ENCODE measurements at regions not wholly inside any gene's neighbourhood (a gene's known extent, or its start where the extent isn't known, plus 50 kb on each side); places are given as distances from the start of the nearest gene placed in this dataset.
"Not testable (repeated sequence)": the region's sequence is repeated elsewhere in the genome, so short reads cannot be mapped to it uniquely, and the experiment has no call there.

DNA sequence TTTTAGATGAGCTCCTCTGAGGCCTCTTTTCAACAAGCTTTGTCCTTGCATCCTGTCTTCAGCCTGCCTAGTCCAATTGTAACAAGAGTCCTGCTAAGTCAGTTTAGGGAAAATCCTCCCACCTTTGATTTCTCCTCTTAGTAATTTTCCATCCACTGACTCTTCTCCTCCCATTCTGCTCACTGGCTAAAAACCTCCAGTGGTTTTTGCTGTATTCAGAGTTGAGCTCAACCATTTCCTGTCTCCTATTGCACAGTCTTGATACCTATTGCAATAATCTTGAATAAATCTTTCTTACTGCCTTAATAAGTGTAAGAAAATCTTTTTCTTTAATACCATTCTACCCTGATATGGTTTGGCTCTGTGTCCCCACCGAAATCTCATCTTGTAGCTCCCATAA lies 117.8 kb upstream of the ENPP6 start:
- peaks cover 0 to 2% (median 0%) of the 10 kb centered on the region in 3 donors for H3K9me3 ChIP-seq (ENCODE audit: control insufficient read depth in 3 of 3, low read length in 3 of 3)
- H3K9ac ChIP-seq (ENCODE audit: low read depth in 1 of 3, low read length in 3 of 3) = no peak overlapping the region
- H3K27me3 ChIP-seq (ENCODE audit: control insufficient read depth in 3 of 3, insufficient read depth in 3 of 3, low read length in 3 of 3) = no peaks in the 10 kb centered on the region

DNA sequence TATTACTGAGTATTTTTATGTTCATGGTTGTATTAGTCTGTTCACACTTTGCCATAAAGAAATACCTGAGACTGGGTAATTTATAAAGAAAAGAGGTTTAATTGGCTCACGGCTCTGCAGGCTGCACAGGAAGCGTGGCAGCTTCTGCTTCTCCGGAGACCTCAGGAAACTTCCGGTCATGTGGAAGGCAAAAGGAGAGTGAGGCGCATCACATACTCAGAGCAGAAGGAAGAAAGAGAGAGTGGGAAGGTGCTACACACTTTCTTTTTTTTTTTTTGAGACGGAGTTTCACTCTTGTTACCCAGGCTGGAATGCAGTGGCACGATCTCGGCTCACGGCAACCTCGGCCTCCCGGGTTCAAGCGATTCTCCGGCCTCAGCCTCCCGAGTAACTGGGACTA lies 115.8 kb upstream of the ENPP6 start:
- H3K9ac ChIP-seq (ENCODE audit: low read depth in 1 of 3, low read length in 3 of 3); H3K4me1 ChIP-seq (ENCODE audit: control insufficient read depth in 3 of 3, insufficient read depth in 3 of 3, low read length in 3 of 3); H3K27me3 ChIP-seq (ENCODE audit: control insufficient read depth in 3 of 3, insufficient read depth in 3 of 3, low read length in 3 of 3); H3K27ac ChIP-seq (ENCODE audit: low read depth, low read length); H3K9me3 ChIP-seq (ENCODE audit: control insufficient read depth in 3 of 3, low read length in 3 of 3); H3K4me3 ChIP-seq (ENCODE audit: low read length in 3 of 3); H3K36me3 ChIP-seq (ENCODE audit: control insufficient read depth in 3 of 3, insufficient read depth in 3 of 3, low read length in 3 of 3): not testable (repeated sequence)

More for the DNA sequence above, 117.8 kb upstream of the ENPP6 start:
- peaks cover 7 to 9% (median 8%) of the 10 kb centered on the region in 3 donors for H3K4me1 ChIP-seq (ENCODE audit: control insufficient read depth in 3 of 3, insufficient read depth in 3 of 3, low read length in 3 of 3)
- H3K36me3 ChIP-seq (ENCODE audit: control insufficient read depth in 3 of 3, insufficient read depth in 3 of 3, low read length in 3 of 3) = no peaks in the 10 kb centered on the region
- H3K4me3 ChIP-seq (ENCODE audit: low read length in 3 of 3) = no peak overlapping the region
- no peak overlapping the region for H3K27ac ChIP-seq (ENCODE audit: low read depth, low read length)

DNA sequence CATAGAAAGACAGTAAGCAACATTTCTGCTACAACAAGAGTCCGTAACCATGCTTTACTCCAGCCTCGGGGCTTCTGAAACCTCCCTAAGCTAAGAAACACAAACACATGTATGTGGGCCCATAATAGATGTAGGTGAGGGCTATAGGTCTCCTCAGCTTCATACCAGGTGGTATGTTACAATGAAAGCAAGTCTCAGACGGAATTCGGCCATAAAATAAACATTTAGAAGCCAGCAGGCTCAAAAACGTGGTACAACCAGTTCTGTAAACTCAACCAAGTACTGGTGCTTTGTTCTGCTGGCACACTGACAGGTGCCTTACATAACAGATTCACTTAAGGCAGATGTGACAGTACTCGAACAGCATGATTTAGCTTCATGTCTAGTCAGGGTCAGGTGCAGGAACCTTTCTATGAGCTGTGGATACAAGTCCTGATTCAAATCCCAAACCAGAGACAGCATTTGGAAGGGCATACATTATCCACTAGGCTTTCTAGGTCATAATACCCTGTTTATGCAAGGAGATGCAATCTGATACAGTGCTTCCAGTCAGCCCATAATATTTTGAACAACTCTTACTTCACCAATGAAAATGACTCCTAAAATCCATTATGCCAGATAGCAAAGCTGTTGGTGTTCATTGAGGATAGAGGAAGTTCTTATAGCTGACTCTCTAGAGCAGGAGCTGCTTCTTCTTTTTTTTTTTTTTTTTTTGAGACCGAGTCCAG lies 113.8 kb upstream of the ENPP6 start:
- Histone ChIP-seq H3K9ac (ENCODE audit: low read depth in 1 of 3, low read length in 3 of 3) (peak overlapping the region in 1 of 3 donors; percentile 21), H3K27me3 (ENCODE audit: control insufficient read depth in 3 of 3, insufficient read depth in 3 of 3, low read length in 3 of 3) (no peaks in the 10 kb centered on the region), H3K36me3 (ENCODE audit: control insufficient read depth in 3 of 3, insufficient read depth in 3 of 3, low read length in 3 of 3) (no peaks in the 10 kb centered on the region), H3K4me3 (ENCODE audit: low read length in 3 of 3) (peak overlapping the region in 1 of 3 donors; percentile 22), H3K9me3 (ENCODE audit: control insufficient read depth in 3 of 3, low read length in 3 of 3) (no peaks in the 10 kb centered on the region), H3K27ac (ENCODE audit: low read depth, low read length) (peak overlapping the region; percentile 70), H3K4me1 (ENCODE audit: control insufficient read depth in 3 of 3, insufficient read depth in 3 of 3, low read length in 3 of 3) (peaks cover 7 to 9% (median 8%) of the 10 kb centered on the region in 3 donors)

GRCh38 chr4:184330517-184331094 lies 112.9 kb upstream of the ENPP6 start:
- H3K27ac ChIP-seq (ENCODE audit: low read depth, low read length) = peak overlapping the region; percentile 70
- H3K27me3 ChIP-seq (ENCODE audit: control insufficient read depth in 3 of 3, insufficient read depth in 3 of 3, low read length in 3 of 3); H3K4me1 ChIP-seq (ENCODE audit: control insufficient read depth in 3 of 3, insufficient read depth in 3 of 3, low read length in 3 of 3); H3K9ac ChIP-seq (ENCODE audit: low read depth in 1 of 3, low read length in 3 of 3); H3K9me3 ChIP-seq (ENCODE audit: control insufficient read depth in 3 of 3, low read length in 3 of 3); H3K36me3 ChIP-seq (ENCODE audit: control insufficient read depth in 3 of 3, insufficient read depth in 3 of 3, low read length in 3 of 3); H3K4me3 ChIP-seq (ENCODE audit: low read length in 3 of 3): not testable (repeated sequence)

GRCh38 chr4:184329659-184330400 lies 112.2 kb upstream of the ENPP6 start:
- peaks cover 7 to 9% (median 8%) of the 10 kb centered on the region in 3 donors for H3K4me1 ChIP-seq (ENCODE audit: control insufficient read depth in 3 of 3, insufficient read depth in 3 of 3, low read length in 3 of 3)
- H3K27me3 ChIP-seq (ENCODE audit: control insufficient read depth in 3 of 3, insufficient read depth in 3 of 3, low read length in 3 of 3) = no peaks in the 10 kb centered on the region
- H3K9me3 ChIP-seq (ENCODE audit: control insufficient read depth in 3 of 3, low read length in 3 of 3) = no peaks in the 10 kb centered on the region
- no peak overlapping the region for H3K9ac ChIP-seq (ENCODE audit: low read depth in 1 of 3, low read length in 3 of 3)
- H3K4me3 ChIP-seq (ENCODE audit: low read length in 3 of 3) = no peak overlapping the region
- no peaks in the 10 kb centered on the region for H3K36me3 ChIP-seq (ENCODE audit: control insufficient read depth in 3 of 3, insufficient read depth in 3 of 3, low read length in 3 of 3)
- no peak overlapping the region for H3K27ac ChIP-seq (ENCODE audit: low read depth, low read length)

GRCh38 chr4:184329235-184329634 lies 111.6 kb upstream of the ENPP6 start:
- no peak overlapping the region for H3K27ac ChIP-seq (ENCODE audit: low read depth, low read length)
- no peak overlapping the region for H3K4me3 ChIP-seq (ENCODE audit: low read length in 3 of 3)
- H3K27me3 ChIP-seq (ENCODE audit: control insufficient read depth in 3 of 3, insufficient read depth in 3 of 3, low read length in 3 of 3) = no peaks in the 10 kb centered on the region
- H3K36me3 ChIP-seq (ENCODE audit: control insufficient read depth in 3 of 3, insufficient read depth in 3 of 3, low read length in 3 of 3) = no peaks in the 10 kb centered on the region
- H3K9me3 ChIP-seq (ENCODE audit: control insufficient read depth in 3 of 3, low read length in 3 of 3) = no peaks in the 10 kb centered on the region
- H3K4me1 ChIP-seq (ENCODE audit: control insufficient read depth in 3 of 3, insufficient read depth in 3 of 3, low read length in 3 of 3) = peaks cover 7 to 9% (median 8%) of the 10 kb centered on the region in 3 donors
- no peak overlapping the region for H3K9ac ChIP-seq (ENCODE audit: low read depth in 1 of 3, low read length in 3 of 3)

GRCh38 chr4:184328022-184328736 lies 110.5 kb upstream of the ENPP6 start:
- H3K27ac ChIP-seq (ENCODE audit: low read depth, low read length) = no peak overlapping the region

DNA sequence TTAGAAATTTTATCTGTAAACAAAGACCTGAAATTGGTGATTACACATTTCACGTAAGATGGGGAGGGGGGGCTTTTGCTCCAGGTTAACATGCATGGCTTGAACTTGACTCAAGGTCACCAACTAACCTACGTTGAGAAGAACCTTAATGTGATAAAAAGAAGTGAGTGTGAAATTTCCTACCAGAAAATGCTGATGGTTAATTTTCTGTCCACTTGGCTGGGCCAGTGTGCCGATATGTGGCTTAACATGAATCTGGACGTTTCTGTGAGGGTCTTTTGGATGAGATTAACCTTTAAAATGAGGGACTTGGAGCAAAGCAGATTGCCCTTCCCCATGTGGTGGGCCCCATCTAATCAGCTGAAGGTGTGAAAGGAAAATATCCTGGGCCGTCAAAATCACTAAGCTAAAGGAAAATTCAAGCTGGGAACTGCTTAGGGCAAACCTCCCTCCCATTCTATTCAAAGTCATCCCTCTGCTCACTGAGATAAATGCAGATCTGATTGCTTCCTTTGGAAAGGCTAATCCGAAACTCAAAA lies 107.3 kb upstream of the ENPP6 start:
- H3K27me3 ChIP-seq (ENCODE audit: control insufficient read depth in 3 of 3, insufficient read depth in 3 of 3, low read length in 3 of 3) = no peaks in the 10 kb centered on the region
- no peaks in the 10 kb centered on the region for H3K36me3 ChIP-seq (ENCODE audit: control insufficient read depth in 3 of 3, insufficient read depth in 3 of 3, low read length in 3 of 3)
- no peaks in the 10 kb centered on the region for H3K4me1 ChIP-seq (ENCODE audit: control insufficient read depth in 3 of 3, insufficient read depth in 3 of 3, low read length in 3 of 3)
- H3K9ac ChIP-seq (ENCODE audit: low read depth in 1 of 3, low read length in 3 of 3) = no peak overlapping the region
- no peak overlapping the region for H3K27ac ChIP-seq (ENCODE audit: low read depth, low read length)
- no peaks in the 10 kb centered on the region for H3K9me3 ChIP-seq (ENCODE audit: control insufficient read depth in 3 of 3, low read length in 3 of 3)
- H3K4me3 ChIP-seq (ENCODE audit: low read length in 3 of 3) = no peak overlapping the region

More at GRCh38 chr4:184328022-184328736, 110.5 kb upstream of the ENPP6 start:
- H3K36me3 ChIP-seq (ENCODE audit: control insufficient read depth in 3 of 3, insufficient read depth in 3 of 3, low read length in 3 of 3) = no peaks in the 10 kb centered on the region
- H3K4me3 ChIP-seq (ENCODE audit: low read length in 3 of 3) = no peak overlapping the region
- H3K9me3 ChIP-seq (ENCODE audit: control insufficient read depth in 3 of 3, low read length in 3 of 3) = no peaks in the 10 kb centered on the region
- no peaks in the 10 kb centered on the region for H3K27me3 ChIP-seq (ENCODE audit: control insufficient read depth in 3 of 3, insufficient read depth in 3 of 3, low read length in 3 of 3)
- H3K9ac ChIP-seq (ENCODE audit: low read depth in 1 of 3, low read length in 3 of 3) = no peak overlapping the region
- peaks cover 7 to 9% (median 8%) of the 10 kb centered on the region in 3 donors for H3K4me1 ChIP-seq (ENCODE audit: control insufficient read depth in 3 of 3, insufficient read depth in 3 of 3, low read length in 3 of 3)

DNA sequence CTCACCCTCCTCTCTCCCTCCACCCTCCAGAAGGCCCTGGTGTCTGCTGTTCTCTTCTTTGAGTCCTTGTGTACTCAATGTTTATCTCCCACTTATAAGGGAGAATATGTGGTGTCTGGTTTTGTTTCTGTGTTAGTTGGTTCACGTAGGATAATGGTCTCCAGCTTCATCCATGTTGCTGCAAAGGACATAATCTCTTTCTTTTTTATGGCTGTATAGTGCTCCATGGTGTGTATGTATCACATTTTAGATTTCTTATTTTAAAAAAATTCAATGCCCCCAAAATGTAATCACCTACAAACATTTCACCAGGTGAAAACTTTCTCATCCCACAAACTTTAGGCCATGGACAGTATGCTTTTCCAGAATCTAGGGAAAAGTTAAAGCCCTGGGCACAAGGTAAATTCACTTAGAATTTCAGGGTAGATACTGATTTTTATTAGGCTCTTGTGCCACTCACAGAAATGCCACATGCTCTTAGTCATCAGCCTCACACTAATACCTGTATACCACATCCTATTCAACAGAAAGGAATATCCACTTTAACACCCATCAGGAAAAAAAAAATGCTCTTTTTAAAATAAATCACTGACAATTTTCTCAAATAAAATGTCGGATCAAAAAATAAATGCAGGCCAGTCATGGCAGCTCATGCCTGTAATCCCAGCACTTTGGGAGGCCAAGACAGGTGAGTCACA lies 104.8 kb upstream of the ENPP6 start:
- H3K36me3 ChIP-seq (ENCODE audit: control insufficient read depth in 3 of 3, insufficient read depth in 3 of 3, low read length in 3 of 3) = no peaks in the 10 kb centered on the region
- no peak overlapping the region for H3K9ac ChIP-seq (ENCODE audit: low read depth in 1 of 3, low read length in 3 of 3)
- H3K27ac ChIP-seq (ENCODE audit: low read depth, low read length) = no peak overlapping the region
- H3K4me3 ChIP-seq (ENCODE audit: low read length in 3 of 3) = no peak overlapping the region
- no peaks in the 10 kb centered on the region for H3K4me1 ChIP-seq (ENCODE audit: control insufficient read depth in 3 of 3, insufficient read depth in 3 of 3, low read length in 3 of 3)
- H3K9me3 ChIP-seq (ENCODE audit: control insufficient read depth in 3 of 3, low read length in 3 of 3) = no peaks in the 10 kb centered on the region
- H3K27me3 ChIP-seq (ENCODE audit: control insufficient read depth in 3 of 3, insufficient read depth in 3 of 3, low read length in 3 of 3) = no peaks in the 10 kb centered on the region
